ENCODE measurements at regions not wholly inside any gene's neighbourhood (a gene's known extent, or its start where the extent isn't known, plus 50 kb on each side); places are given as distances from the start of the nearest gene placed in this dataset.

DNA sequence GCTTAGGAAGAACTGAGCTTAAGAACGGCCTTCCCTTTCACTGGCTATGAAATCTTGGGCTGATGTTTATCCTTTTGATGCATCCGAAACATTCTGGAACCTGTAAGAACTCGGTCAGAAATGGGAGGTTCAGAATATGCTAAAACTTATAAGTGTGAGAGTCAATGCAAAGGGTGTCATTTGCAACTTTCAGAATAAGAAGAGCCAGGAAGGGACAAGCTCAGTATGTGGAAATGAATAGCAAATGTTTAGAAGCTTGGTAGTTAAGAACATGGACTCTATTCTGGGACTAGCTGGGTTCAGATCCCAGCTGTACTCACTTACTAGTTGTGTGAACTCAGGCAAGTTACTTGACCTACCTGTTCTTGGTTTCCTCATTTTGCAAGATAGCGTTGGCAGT, 234.1 kb downstream of the OMA1 start:
- DNase-seq (ENCODE audit: low read depth in 2 of 2), result no peak

DNA sequence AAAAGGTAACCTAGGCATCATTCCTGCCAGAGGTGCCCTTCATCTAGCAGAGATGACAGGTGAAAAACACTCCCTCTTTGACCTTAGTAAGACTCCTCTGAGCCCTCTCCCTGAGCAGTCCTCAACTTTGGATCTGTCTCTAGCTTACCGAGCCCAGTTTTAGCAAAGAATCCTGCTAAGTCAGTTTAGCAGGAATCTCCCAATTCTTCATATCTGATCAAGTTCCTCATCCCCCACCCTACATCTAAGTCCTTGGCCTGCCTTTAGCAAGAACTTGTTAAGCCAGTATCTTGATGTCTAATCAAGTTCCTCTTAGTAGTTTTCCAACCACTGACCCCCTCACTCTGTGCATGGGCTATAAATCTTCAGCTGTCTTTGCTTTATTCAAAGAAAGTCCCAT, 235.6 kb downstream of the OMA1 start:
- DNase-seq (ENCODE audit: low read depth in 2 of 2), result no peak

DNA sequence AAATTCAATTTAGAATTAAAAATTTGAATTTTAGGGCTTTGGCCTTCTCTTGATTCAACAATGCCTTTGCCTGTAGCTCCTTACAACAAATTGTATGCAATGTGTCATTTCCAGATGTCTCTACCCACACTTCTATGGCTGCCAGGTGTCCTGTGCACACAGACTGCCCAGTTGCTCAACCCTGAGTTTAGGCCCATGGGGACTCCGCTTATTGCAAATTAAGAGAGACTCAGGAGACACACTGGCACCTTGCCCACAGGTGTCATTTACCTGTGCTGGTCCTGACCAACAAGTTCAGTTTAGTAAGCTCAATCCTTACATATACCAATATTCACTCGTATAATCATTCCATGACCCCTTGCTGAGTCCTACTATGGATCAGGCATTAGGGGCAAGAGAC, 236.1 kb downstream of the OMA1 start:
- DNase-seq (ENCODE audit: low read depth in 2 of 2), result no peak

DNA sequence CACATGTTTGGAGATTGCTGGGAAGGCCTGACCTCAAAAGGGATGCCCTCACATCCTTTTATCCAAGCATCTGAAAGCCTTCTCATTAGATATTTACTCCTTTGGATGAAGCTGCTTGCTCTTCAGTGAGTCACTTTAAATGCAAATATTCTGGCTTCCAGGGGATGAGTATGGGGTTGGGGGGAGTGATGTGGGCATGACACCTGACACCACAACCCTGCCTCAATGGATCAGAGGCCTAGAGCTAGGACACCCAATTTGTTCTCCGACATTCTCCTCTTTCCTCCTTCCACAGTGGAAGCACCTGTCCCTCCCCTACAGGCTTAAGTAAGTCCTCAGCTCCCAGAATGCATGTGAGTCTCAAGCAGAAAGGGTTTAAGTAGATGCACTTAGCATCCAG, 238.3 kb downstream of the OMA1 start:
- no peak for DNase-seq (ENCODE audit: low read depth in 2 of 2)

DNA sequence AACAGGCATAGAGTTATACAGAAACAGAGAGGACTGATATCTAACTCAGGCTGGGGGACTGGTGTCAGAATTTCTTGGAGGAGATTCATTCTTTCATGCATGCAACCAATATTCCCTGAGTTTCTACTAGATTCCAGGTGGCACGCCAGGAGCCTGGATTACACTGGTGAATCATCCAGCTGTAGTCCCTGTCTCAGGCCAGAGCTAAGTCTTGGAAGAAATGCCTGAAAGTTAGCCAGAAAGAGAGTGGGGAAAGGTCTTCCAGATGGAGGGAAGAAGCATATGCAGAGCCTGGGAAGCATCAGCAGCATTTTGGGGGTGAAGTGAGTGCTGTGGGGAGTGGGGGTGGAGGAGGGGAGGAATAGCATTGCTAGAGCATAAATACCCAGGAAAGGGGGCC, 239.1 kb downstream of the OMA1 start:
- no peak for DNase-seq (ENCODE audit: low read depth in 2 of 2)

DNA sequence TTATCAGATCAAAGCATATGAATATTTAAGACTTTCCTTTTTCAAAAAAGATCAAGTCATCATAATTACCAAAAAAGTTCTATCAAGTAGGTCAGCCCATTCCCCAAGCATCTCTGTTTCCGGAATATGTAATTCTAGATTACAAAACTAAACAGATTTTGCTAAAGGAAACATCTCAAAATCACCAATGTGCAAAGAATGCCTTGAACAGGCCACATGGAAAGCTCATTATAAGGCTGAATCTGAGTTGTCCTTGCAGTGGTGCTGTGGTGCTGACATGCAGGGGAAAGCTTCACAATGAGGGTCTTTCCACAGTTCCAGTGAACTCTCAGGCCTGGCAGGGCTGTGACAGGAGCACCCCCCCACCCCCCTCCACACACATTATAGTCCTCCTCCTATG, 240.9 kb downstream of the OMA1 start:
- no peak for DNase-seq (ENCODE audit: low read depth in 2 of 2)

DNA sequence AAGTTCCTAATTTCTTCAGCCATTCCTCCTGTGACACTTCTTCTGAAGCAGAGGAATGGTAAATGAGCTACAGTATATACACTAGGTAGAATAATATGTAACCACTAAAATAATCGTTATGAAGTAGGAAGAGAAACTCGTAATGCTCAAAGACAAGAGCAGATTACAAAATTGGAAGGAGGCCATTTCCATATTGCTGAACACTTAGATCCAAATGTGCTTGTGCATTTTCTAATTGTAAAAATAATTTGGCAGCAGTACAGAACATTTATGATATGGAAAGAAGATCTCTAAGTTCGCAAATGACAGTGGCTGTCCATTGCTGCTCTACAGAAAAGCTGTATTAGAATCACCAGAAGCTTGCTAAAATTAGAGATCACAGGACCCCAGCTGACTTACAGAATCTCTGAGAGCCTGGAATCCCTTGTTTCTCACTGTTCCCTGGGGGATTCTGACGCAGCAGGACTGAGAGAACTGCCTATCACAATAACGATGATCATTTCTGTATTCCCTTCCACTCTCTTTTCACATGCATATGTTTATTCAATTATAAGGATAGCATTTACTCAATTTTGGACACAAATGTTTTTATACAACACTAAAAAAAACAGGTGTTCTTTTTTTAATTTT, 242.1 kb downstream of the OMA1 start:
- no peak for DNase-seq (ENCODE audit: low read depth in 2 of 2)

DNA sequence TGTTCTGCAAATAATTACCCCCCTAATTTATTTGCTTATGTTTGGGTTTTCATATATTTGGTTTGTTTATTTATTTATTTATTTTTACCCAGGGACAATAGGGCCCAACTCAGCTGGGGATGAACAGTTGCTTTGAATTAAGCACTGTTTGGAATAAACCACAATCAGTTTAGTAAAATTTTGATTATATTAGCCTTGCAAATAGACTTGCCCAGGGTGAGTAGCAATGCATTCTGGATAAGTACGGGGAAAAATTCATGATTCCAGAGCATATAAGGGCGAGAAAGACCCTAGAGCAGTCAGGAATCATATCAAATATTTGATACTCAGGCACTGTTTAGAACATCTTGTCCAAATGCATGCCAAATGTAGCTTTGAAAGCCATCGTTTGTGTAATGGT, 242.7 kb downstream of the OMA1 start:
- no peak for DNase-seq (ENCODE audit: low read depth in 2 of 2)

DNA sequence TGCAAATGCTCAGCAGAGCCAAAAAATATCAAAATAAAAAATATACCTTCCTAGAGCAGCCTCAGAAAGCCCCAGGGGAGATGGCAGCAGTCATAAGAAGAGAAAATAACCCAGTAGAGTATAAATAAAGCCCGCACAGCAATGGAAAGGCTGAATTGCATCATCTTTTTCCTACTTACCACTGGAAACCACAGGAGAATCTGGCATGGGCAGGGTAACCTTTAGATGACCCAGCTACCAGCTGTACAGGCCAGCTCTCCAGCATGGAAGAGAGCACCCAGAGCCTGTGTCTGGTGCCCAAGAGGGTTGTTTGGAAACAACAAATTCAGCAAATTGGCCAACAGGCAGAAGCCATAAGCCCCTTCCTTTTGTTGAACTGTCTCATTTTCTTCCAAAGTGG, 253.1 kb downstream of the OMA1 start:
- no peak for DNase-seq (ENCODE audit: low read depth in 2 of 2)

DNA sequence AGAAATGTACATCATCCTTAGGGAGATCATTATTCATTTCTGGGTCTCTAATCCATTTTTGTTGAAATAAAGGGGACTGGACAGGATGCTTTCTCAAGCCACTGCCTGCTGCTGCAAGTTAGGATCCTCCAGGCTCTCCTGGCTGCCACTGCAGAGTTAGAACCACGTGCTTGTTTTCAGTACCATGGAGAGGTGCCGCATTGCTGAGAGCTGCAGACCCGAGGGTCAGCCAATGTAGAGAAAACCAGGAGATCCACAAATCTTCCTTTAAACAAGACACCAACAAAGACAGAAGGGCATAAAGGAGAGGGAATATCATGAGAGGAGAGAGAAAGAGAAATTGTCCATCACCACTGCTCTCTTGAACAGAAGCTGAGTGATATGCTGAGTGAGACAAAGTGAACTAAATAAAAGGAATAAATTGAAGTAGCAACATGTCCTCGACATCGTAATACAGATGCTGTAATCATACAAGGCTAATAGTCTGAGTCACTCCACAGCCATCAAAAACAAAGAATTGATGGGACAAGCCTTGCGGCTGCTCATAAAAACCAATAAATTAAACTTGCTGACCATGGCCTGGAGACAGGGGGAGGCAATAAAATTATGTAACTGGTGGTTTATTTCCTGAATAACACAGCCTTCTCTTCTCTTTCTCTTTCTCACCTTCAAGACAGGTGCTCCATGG, 255.7 kb downstream of the OMA1 start:
- peak; percentile 11 to 29 for DNase-seq (ENCODE audit: low read depth in 2 of 2)

DNA sequence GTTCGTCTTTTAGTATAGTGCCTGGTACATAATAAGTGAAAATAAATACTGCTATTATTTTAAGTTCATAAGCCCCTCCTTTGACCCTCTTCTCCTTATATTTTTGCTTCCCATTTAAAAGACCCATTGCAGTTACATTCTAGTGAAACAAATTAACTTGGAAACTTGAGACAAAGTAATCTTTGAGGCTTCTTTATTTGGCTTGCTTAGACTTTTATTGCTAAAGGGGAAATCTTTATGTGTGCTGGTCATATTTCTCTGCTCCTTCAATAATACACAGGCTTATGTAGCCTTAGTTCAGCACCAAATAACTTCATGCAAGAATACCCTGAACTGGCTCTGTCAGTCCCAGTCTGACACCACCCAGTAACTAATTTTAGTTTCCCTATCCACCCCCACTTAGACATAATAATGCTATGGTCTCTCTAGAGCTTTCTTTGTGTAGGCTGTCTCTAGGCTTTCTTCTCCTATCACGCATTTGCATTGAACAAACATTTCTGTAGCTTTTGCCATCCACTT, 257.8 kb downstream of the OMA1 start:
- no peak for DNase-seq (ENCODE audit: low read depth in 2 of 2)

DNA sequence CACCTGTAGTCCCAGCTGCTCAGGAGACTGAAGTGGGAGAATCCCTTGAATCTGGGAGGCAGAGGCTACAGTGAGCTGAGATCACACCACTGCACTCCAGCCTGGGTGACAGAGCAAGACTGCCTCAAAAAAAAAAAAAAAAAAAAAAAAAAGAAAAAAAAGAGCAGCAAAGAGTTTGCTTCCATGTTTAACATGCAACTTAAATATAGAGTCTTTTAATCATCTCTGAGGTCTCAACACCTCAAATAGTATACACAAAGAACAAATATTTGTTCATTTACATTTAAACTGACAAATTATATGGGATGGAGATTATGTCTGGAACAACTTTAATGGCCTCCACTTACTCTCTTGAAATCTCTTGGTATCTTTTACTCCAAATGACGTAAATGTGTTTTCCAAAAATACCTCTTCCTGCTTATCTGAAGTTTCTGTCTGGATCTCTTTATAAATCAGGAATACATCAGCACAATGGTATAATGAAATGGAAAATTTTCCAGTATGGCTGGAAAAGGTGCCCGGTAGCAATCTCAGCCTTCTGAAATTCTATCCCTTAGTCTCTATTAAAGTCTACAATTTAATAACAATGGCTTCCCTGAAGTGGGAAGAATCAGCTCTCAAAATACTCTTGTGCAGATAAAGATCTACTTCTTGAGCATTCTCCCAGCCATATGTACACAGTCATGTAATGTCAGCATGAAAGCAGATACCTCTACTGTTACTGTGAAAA, 258.5 kb downstream of the OMA1 start:
- DNase-seq (ENCODE audit: low read depth in 2 of 2), result no peak

DNA sequence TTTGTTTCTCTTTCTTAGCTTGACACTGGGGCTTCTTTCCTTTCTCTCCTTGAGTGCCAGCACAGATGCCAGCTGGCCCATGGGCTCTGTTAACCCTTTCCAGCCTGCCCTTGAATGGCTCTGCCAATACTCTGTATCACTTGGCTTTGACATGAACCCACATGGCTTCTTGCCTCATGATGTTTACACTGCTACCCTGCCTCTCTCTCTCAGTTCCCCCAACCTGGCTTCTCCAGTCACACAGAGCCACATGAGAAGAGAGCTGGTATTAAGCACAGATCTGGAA, 262.4 kb downstream of the OMA1 start:
- no peak for DNase-seq (ENCODE audit: low read depth in 2 of 2)

DNA sequence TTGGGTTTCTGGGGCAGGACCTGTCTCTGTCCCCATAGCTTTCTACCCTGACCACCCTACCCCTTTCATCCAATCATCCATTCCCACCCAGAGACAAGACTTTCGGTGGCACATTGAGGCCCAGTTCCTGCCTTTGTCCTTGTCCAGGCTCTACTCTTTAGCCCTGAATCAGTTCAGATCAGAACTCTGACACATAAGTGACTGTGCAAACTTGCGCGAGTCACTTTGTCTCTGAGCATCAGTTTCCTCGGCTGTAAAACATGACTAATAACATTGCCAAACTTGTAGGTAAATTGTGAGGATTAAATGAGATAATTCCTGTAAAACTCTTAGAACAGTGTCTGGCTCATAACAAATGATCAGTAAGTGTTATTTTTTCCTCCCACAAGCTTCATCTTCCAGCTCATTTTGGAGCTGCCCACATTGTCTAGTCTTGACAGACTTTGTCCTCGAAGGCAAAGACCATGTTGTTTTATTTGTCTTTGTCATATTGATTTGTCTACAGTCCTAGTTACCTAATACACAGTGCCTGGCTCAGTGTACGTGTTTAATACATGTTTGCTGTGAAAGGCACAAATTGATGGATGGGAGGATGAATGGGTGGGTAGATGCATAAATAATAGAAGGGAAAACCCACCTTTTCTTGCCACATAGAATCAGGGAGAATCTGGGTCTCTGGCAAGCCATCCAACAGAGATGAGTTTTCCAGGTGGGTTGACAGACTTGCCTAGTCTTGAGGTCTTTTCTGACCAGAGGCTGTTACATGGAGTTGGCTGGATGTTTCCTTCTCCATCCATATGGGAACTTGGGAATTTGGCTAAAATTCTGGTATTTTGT, 262.9 kb downstream of the OMA1 start:
- no peak for DNase-seq (ENCODE audit: low read depth in 2 of 2)

DNA sequence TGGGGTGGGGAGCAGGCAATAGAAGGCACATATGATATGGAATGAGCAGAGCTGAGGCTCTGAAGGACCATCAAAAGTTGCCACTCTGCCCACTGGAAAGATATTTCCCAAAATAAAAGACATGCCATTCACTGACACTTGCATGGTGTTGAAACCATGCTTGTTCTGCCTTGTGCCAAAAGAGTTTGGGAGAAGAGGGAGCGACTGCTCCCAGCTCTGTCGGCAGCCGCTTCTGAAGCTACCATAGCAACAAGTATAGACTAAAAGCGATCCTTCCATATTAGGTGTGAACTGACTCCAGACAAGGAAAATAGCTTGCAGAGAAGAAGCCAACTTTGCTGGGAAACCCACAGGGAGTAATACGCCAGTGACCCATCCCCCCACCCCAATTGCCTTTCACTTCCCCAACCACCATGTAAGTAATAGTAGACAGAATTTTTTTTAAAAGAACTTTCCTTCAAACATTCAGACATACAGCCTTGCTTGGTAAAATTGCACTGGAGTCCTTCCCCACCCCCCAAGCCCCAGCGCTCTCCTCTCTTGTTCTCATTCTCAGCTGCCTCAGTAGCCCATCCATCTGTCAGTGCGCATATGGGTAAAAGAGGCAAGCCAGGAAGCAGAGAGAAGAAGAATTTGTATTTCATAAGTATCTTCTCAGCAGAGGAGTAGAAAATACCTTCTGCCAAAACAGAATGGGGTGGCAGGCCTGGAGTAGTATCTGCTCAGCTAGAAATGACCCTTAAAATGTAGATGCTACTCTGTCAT, 263.7 kb downstream of the OMA1 start:
- DNase-seq (ENCODE audit: low read depth in 2 of 2), result no peak

DNA sequence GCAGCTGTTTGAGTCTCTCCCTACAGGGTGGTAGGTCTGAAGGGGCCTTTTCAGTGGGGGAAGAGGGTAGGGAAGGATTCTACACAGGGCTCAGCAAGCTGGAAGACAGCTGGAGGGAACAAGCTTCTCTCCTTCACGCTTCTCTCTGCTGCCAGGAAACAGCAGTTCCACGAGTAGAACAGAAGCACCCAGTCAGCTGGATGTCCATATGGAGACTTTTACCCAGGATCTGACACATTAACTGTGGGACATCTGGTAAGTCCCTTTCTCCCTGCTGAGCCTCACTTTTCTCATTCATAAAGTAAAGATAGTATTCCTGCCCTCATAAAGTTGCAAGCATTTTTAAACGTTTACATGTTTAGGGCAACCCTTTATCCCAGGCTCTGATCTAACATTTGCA, 280.3 kb downstream of the OMA1 start:
- no peak for DNase-seq (ENCODE audit: low read depth in 2 of 2)

DNA sequence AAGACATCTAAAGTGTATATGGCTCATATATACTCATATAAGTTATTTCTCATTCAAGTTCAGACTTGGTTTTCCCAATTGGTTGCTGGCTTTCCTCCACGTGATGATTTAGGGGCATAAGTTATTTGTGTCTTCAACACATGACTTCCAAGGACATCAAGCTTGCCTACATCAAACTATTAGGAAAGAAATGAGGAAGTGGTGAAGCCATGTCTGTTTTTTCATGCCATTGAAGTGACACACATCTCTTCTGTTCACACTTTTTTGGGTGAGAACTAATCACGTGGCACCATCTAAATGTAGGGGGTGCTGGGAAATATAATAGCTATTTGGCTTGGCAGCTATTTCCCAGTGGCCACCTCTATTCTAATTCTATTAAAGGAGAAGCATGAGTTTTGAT, 282.1 kb downstream of the OMA1 start:
- DNase-seq (ENCODE audit: low read depth in 2 of 2), result no peak

DNA sequence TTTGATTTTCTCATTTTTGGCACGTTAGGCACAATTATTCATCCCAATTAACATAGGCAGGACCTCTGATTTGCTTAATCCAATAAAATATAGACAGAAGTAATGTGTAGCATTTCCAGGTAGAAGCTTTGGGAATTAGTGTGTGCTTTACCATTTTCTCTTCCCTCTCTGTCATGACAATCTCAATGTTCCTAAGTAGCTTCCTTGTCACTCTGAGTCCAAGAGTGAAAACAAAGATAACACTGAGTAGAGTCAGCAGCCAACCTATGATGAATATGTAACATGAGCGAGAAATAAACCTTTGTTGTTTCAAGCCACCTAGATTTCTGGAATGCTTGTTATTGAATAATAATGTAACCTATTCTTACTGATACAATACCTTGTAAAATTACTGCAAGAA, 283.8 kb downstream of the OMA1 start:
- DNase-seq (ENCODE audit: low read depth in 2 of 2), result no peak

DNA sequence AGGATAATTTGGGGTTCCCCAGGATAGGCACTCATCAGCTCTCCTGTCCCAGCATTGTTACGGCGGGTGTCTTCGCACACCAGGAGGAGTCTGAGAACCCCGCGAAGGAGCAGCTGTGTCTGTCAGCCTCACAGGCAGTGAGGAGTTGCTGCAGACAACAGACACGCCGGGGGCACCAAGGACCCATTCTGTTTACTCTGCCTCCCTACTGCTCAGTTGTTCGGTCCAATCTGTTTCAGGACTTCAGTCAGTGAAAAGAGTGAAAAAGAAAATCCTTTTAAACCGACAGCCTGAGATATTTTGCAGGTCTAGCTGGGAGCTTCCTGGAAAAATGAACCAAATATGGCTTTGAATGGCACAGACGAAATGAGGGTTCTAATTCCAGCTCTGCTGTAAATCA, 288.4 kb downstream of the OMA1 start:
- DNase-seq (ENCODE audit: low read depth in 2 of 2), result no peak

DNA sequence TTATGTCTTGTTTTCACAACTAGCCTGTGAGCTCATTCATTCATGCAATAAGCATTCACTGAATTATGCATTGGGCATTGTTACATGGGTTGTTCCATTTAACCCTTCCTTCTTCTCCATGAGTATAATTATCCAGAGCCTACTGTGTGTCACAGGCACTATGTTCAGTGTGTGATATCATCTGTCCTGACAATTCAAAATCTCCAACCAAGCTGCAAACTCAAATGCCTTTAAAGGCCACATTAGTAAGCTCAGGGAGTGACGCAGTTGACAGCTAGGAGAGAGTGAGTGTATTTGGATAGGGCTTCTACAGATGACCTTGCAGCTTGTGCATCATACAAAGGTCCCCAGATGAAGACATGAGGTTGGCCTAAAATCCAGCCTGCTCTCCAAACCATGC, 289.5 kb downstream of the OMA1 start:
- no peak for DNase-seq (ENCODE audit: low read depth in 2 of 2)

DNA sequence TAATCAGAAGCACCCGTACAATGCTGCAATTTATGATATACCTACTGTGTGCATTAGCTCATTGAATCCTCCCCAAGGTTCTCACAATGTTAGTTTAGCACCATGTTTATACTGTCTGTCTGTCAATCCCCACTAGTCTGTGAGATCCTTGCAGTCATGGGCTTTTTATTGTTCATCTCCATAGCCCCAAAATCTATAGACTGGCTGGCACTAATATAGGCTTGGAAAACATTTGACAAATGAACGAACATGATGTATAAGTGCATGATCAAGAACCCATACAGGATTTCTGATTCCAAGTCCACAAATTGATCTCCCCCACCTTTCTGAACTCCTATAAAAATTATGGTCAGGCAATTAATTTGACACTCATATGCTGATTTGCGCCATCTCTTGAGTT, 290.0 kb downstream of the OMA1 start:
- no peak for DNase-seq (ENCODE audit: low read depth in 2 of 2)

All from dermis microvascular lymphatic vessel endothelial cell (primary cell).